ENCODE measurements at regions not wholly inside any gene's neighbourhood (a gene's known extent, or its start where the extent isn't known, plus 50 kb on each side); places are given as distances from the start of the nearest gene placed in this dataset.

GRCh38 chr15:70293591-70294470 is 196.1 kb upstream of the TLE3 start:
- Histone ChIP-seq H3K4me3 (ENCODE audit: low read length in 3 of 3) (no peak overlapping the region), H3K9me3 (ENCODE audit: control insufficient read depth in 2 of 3, insufficient read depth in 1 of 3, low read length in 3 of 3) (no peaks in the 10 kb centered on the region), H3K9ac (ENCODE audit: low read length in 3 of 3) (no peak overlapping the region), H3K4me1 (ENCODE audit: control insufficient read depth in 2 of 3, insufficient read depth in 2 of 3, low read depth in 1 of 3, low read length in 3 of 3) (peaks cover 2 to 8% (median 5%) of the 10 kb centered on the region in 3 donors), H3K27me3 (ENCODE audit: control insufficient read depth, insufficient read depth, low read length) (no peaks in the 10 kb centered on the region), H3K36me3 (ENCODE audit: control insufficient read depth in 2 of 3, insufficient read depth in 3 of 3, low read length in 3 of 3) (no peaks in the 10 kb centered on the region), H3K27ac (ENCODE audit: low read depth in 2 of 2, low read length in 2 of 2) (no peak overlapping the region)
- FAIRE-seq: no peak
- no peak for DNase-seq
- intact Hi-C loops (cut with DNase I): no loop called here
- TF ChIP-seq CTCF (IDR thresholded peaks at IDR 0.05; ENCODE audit: borderline replicate concordance, extremely low read depth, insufficient read depth): no peak

- peaks cover 2 to 9% (median 7%) of the 10 kb centered on the region in 3 donors for H3K4me1 ChIP-seq (ENCODE audit: control insufficient read depth in 2 of 3, insufficient read depth in 2 of 3, low read depth in 1 of 3, low read length in 3 of 3)
- intact Hi-C loops (cut with DNase I): no loop called here
- no peak for FAIRE-seq
- H3K27ac ChIP-seq (ENCODE audit: low read depth in 2 of 2, low read length in 2 of 2): no peak overlapping the region
- H3K36me3 ChIP-seq (ENCODE audit: control insufficient read depth in 2 of 3, insufficient read depth in 3 of 3, low read length in 3 of 3): no peaks in the 10 kb centered on the region
- no peak for TF ChIP-seq CTCF (IDR thresholded peaks at IDR 0.05; ENCODE audit: borderline replicate concordance, extremely low read depth, insufficient read depth)
- DNase-seq: no peak
- no peaks in the 10 kb centered on the region for H3K27me3 ChIP-seq (ENCODE audit: control insufficient read depth, insufficient read depth, low read length)
- no peaks in the 10 kb centered on the region for H3K9me3 ChIP-seq (ENCODE audit: control insufficient read depth in 2 of 3, insufficient read depth in 1 of 3, low read length in 3 of 3)
- H3K9ac ChIP-seq (ENCODE audit: low read length in 3 of 3): no peak overlapping the region
- no peak overlapping the region for H3K4me3 ChIP-seq (ENCODE audit: low read length in 3 of 3)
These were observed 195.4 kb upstream of the TLE3 start for GRCh38 chr15:70293138-70293537.

- Histone ChIP-seq H3K36me3 (ENCODE audit: control insufficient read depth in 2 of 3, insufficient read depth in 3 of 3, low read length in 3 of 3) (no peaks in the 10 kb centered on the region), H3K9me3 (ENCODE audit: control insufficient read depth in 2 of 3, insufficient read depth in 1 of 3, low read length in 3 of 3) (no peaks in the 10 kb centered on the region), H3K9ac (ENCODE audit: low read length in 3 of 3) (no peak overlapping the region), H3K4me3 (ENCODE audit: low read length in 3 of 3) (no peak overlapping the region), H3K27ac (ENCODE audit: low read depth in 2 of 2, low read length in 2 of 2) (no peak overlapping the region), H3K4me1 (ENCODE audit: control insufficient read depth in 2 of 3, insufficient read depth in 2 of 3, low read depth in 1 of 3, low read length in 3 of 3) (peaks cover 2 to 9% (median 7%) of the 10 kb centered on the region in 3 donors), H3K27me3 (ENCODE audit: control insufficient read depth, insufficient read depth, low read length) (no peaks in the 10 kb centered on the region)
- intact Hi-C loops (cut with DNase I): no loop called here
- FAIRE-seq: no peak
- TF ChIP-seq CTCF (IDR thresholded peaks at IDR 0.05; ENCODE audit: borderline replicate concordance, extremely low read depth, insufficient read depth): no peak
- DNase-seq: no peak
These were observed 194.5 kb upstream of the TLE3 start for GRCh38 chr15:70292076-70292760.
